ENCODE measurements at regions not wholly inside any gene's neighbourhood (a gene's known extent, or its start where the extent isn't known, plus 50 kb on each side); places are given as distances from the start of the nearest gene placed in this dataset.

DNA sequence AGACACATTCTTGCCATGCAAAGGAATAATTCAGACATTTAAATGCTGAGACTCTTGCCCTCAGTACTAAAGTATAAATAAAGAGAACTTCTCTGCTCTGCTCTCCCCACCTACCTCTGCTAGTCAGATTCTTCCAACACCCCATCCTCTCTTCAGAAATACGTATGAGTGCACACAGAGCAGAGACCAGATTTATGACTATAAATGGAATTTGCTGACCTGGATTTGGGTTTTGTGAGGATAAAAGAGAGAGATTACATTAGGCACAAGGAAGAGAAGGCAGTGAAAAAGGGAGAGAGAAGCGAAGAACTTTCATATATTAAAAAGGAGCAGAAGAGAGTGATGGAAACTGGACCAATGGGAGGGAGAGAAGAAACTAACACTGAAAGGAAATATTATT, 87.6 kb upstream of the EXOC1L start:
- no peak for ATAC-seq
- TF ChIP-seq ZFP30 (CRISPR knock-in tag; IDR thresholded peaks at IDR 0.05) (no peak), PPARA (CRISPR knock-in tag; IDR thresholded peaks at IDR 0.05; ENCODE audit: borderline replicate concordance) (no peak), CSDC2 (CRISPR knock-in tag; IDR thresholded peaks at IDR 0.05) (no peak), SNAI2 (CRISPR knock-in tag; IDR thresholded peaks at IDR 0.05) (no peak), ZFP3 (CRISPR knock-in tag; IDR thresholded peaks at IDR 0.05) (no peak), ARNTL (CRISPR knock-in tag; IDR thresholded peaks at IDR 0.05; ENCODE audit: borderline replicate concordance, low read depth) (no peak)
- TF ChIP-seq, protein P1, sequence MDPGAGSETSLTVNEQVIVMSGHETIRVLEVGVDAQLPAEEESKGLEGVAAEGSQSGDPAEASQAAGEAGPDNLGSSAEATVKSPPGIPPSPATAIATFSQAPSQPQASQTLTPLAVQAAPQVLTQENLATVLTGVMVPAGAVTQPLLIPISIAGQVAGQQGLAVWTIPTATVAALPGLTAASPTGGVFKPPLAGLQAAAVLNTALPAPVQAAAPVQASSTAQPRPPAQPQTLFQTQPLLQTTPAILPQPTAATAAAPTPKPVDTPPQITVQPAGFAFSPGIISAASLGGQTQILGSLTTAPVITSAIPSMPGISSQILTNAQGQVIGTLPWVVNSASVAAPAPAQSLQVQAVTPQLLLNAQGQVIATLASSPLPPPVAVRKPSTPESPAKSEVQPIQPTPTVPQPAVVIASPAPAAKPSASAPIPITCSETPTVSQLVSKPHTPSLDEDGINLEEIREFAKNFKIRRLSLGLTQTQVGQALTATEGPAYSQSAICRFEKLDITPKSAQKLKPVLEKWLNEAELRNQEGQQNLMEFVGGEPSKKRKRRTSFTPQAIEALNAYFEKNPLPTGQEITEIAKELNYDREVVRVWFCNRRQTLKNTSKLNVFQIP (CRISPR knock-in tag; IDR thresholded peaks at IDR 0.05; ENCODE audit: borderline replicate concordance, low read depth) = no peak
- TF ChIP-seq, protein P2, sequence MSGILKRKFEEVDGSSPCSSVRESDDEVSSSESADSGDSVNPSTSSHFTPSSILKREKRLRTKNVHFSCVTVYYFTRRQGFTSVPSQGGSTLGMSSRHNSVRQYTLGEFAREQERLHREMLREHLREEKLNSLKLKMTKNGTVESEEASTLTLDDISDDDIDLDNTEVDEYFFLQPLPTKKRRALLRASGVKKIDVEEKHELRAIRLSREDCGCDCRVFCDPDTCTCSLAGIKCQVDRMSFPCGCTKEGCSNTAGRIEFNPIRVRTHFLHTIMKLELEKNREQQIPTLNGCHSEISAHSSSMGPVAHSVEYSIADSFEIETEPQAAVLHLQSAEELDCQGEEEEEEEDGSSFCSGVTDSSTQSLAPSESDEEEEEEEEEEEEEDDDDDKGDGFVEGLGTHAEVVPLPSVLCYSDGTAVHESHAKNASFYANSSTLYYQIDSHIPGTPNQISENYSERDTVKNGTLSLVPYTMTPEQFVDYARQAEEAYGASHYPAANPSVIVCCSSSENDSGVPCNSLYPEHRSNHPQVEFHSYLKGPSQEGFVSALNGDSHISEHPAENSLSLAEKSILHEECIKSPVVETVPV (CRISPR knock-in tag; IDR thresholded peaks at IDR 0.05) = no peak

DNA sequence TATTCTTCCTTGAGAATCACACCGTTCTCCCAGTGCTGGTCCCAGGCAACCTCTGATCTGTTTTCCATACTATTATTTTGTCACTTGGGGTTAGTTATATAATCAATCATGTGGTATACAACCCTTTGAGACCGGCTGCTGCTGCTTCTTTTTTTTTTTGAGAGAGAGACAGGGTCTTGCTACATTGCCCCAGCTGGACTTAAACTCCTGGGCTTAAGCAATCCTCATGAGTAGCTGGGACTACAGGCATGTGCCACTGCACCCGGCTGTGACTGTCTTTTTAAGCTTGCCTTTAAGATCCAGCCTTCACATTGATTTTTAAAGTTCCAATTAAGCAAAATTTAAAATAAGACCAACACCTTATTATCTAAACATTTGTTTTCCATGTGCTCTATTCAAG, 86.7 kb upstream of the EXOC1L start:
- TF ChIP-seq BACH2 (CRISPR knock-in tag; IDR thresholded peaks at IDR 0.05; ENCODE audit: borderline replicate concordance) (no peak), ZFP3 (CRISPR knock-in tag; IDR thresholded peaks at IDR 0.05) (no peak), CSDC2 (CRISPR knock-in tag; IDR thresholded peaks at IDR 0.05) (no peak)
- no peak for ATAC-seq

DNA sequence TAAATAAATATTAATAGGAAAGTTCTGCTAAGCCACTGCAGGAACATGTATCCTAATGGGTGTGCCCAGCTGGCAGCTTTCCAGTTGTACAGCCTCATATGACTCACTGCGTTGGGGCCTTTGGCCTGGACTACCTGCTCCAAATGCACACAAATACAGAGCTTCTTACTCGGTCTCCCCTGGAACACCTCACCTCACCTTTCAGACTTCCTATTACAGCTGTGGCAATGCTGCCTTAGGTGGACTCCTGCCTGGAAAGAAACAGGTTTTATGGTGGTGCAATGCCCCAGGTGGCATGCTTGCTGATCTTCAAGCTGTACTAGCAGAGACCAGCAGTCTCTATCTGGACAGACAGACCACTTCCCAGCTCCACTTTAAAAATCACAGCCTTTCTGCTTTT, 85.7 kb upstream of the EXOC1L start:
- ATAC-seq = no peak
- TF ChIP-seq SNAI2 (CRISPR knock-in tag; IDR thresholded peaks at IDR 0.05) (no peak), GLIS3 (CRISPR knock-in tag; IDR thresholded peaks at IDR 0.05) (no peak), ZC3H10 (CRISPR knock-in tag; IDR thresholded peaks at IDR 0.05) (no peak), ZNF565 (CRISPR knock-in tag; conservative IDR thresholded peaks at IDR 0.05; ENCODE audit: low read depth) (no peak), ZNF8 (CRISPR knock-in tag; IDR thresholded peaks at IDR 0.05) (no peak), ZNF70 (CRISPR knock-in tag; IDR thresholded peaks at IDR 0.05) (no peak), ESRRG (CRISPR knock-in tag; IDR thresholded peaks at IDR 0.05) (no peak), PPARA (CRISPR knock-in tag; IDR thresholded peaks at IDR 0.05; ENCODE audit: borderline replicate concordance) (no peak), CSDC2 (CRISPR knock-in tag; IDR thresholded peaks at IDR 0.05) (no peak), ISL1 (CRISPR knock-in tag; IDR thresholded peaks at IDR 0.05) (no peak), TOX (CRISPR knock-in tag; IDR thresholded peaks at IDR 0.05; ENCODE audit: borderline replicate concordance) (no peak), RARB (CRISPR knock-in tag; IDR thresholded peaks at IDR 0.05) (no peak), ZFP30 (CRISPR knock-in tag; IDR thresholded peaks at IDR 0.05) (no peak)
- TF ChIP-seq, protein P3, sequence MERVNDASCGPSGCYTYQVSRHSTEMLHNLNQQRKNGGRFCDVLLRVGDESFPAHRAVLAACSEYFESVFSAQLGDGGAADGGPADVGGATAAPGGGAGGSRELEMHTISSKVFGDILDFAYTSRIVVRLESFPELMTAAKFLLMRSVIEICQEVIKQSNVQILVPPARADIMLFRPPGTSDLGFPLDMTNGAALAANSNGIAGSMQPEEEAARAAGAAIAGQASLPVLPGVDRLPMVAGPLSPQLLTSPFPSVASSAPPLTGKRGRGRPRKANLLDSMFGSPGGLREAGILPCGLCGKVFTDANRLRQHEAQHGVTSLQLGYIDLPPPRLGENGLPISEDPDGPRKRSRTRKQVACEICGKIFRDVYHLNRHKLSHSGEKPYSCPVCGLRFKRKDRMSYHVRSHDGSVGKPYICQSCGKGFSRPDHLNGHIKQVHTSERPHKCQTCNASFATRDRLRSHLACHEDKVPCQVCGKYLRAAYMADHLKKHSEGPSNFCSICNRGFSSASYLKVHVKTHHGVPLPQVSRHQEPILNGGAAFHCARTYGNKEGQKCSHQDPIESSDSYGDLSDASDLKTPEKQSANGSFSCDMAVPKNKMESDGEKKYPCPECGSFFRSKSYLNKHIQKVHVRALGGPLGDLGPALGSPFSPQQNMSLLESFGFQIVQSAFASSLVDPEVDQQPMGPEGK (CRISPR knock-in tag; IDR thresholded peaks at IDR 0.05; ENCODE audit: borderline replicate concordance) = no peak
- TF ChIP-seq, protein P4, sequence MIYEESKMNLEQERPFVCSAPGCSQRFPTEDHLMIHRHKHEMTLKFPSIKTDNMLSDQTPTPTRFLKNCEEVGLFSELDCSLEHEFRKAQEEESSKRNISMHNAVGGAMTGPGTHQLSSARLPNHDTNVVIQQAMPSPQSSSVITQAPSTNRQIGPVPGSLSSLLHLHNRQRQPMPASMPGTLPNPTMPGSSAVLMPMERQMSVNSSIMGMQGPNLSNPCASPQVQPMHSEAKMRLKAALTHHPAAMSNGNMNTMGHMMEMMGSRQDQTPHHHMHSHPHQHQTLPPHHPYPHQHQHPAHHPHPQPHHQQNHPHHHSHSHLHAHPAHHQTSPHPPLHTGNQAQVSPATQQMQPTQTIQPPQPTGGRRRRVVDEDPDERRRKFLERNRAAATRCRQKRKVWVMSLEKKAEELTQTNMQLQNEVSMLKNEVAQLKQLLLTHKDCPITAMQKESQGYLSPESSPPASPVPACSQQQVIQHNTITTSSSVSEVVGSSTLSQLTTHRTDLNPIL (CRISPR knock-in tag; IDR thresholded peaks at IDR 0.05; ENCODE audit: low read depth) = no peak
- TF ChIP-seq, protein P5, sequence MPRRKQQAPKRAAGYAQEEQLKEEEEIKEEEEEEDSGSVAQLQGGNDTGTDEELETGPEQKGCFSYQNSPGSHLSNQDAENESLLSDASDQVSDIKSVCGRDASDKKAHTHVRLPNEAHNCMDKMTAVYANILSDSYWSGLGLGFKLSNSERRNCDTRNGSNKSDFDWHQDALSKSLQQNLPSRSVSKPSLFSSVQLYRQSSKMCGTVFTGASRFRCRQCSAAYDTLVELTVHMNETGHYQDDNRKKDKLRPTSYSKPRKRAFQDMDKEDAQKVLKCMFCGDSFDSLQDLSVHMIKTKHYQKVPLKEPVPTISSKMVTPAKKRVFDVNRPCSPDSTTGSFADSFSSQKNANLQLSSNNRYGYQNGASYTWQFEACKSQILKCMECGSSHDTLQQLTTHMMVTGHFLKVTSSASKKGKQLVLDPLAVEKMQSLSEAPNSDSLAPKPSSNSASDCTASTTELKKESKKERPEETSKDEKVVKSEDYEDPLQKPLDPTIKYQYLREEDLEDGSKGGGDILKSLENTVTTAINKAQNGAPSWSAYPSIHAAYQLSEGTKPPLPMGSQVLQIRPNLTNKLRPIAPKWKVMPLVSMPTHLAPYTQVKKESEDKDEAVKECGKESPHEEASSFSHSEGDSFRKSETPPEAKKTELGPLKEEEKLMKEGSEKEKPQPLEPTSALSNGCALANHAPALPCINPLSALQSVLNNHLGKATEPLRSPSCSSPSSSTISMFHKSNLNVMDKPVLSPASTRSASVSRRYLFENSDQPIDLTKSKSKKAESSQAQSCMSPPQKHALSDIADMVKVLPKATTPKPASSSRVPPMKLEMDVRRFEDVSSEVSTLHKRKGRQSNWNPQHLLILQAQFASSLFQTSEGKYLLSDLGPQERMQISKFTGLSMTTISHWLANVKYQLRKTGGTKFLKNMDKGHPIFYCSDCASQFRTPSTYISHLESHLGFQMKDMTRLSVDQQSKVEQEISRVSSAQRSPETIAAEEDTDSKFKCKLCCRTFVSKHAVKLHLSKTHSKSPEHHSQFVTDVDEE (CRISPR knock-in tag; IDR thresholded peaks at IDR 0.05) = no peak
- TF ChIP-seq, protein P1 (CRISPR knock-in tag; IDR thresholded peaks at IDR 0.05; ENCODE audit: borderline replicate concordance, low read depth) = no peak
- TF ChIP-seq, protein P2 (CRISPR knock-in tag; IDR thresholded peaks at IDR 0.05) = no peak

All from SK-N-SH treated with all-trans-retinoic acid at 6 μM for 48 hours (cell line).